GM21737 (cell line): ENCODE measurements at regions not wholly inside any gene's neighbourhood (a gene's known extent, or its start where the extent isn't known, plus 50 kb on each side); places are given as distances from the start of the nearest gene placed in this dataset.
"Not testable (repeated sequence)": the region's sequence is repeated elsewhere in the genome, so short reads cannot be mapped to it uniquely, and the experiment has no call there.

Experiments used
- ATAC-seq: cut with Tn5 transposase; IDR thresholded peaks from one replicate; pipeline ENCODE4 v1.9.1; 2021; ENCODE audit warnings: mild to moderate bottlenecking, moderate library complexity; ENCODE audit not compliant: unreplicated experiment

DNA sequence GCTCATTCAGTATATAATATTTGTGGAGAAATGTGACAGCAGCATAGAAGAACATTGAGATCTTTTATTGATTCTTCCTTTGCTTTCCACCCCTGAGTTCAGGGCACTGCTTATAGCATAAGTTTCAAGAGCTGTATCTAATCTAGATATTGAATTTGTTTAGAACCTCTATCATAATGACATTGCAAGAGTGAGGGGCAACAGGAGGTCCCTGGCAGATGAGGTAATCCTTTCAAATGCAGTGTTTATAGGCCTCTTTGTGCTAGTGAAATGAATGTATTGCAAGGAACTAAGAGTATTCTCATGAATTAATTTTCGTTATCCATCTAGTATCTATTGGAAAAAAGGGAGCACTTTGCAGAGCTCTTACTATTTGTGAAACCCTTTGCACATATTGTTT is 167.2 kb upstream of the FERD3L start:
- no peak for ATAC-seq

DNA sequence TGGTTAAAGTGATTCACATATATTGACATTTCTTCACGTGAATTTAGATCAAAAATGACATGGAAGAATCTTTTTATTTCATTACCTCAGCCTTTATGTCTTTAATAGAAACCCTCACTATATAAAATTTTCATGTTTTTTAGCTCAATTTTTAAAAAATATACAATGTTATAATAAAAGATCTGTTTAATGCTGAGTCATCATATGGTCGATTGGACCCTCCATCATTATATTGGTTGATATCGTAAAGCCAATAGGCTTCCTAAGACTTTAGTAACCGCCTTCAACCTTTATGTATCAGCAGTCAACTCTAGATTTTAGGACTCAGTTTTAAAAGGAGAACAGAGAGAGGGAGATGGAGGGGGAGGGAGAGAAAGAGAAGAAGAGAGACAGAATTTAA is 162.3 kb upstream of the FERD3L start:
- ATAC-seq: no peak

DNA sequence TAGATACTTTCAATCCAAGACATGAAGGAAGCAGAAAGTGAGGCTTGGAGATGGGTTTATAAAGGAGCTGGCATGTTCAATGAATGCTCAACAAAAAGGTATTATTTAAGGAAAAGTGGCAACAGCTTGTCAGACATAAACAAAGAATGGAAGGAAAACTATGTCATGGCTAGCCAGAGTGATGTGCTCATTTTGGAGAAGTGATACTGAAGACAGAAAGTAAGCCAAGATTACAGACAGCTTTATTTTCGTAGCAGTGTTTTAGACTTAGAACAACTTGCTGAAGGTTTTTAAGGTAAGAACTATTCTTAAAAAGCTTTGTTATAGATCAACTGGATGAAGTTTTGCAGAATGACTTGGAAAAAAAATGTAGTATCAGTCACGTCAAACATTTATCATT is 160.5 kb upstream of the FERD3L start:
- ATAC-seq: no peak

DNA sequence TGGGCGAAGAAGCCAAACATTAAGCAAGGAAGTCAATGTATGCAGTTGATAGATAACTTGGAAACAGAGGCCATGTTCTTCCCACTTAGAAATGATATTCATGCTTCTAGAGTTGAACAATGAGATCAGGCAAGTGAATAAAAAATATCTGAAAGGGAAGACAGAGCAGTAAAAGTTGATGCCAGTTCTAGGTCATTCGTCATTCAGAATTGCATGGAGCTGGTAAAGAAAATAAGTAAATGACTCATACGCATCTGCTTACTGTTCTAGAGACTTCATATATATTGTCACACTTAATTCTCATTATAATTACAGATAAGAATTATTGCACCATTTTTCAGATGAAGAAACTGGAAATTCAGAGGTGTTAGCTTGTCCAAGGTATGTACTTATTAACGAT is 158.9 kb upstream of the FERD3L start:
- ATAC-seq: no peak

DNA sequence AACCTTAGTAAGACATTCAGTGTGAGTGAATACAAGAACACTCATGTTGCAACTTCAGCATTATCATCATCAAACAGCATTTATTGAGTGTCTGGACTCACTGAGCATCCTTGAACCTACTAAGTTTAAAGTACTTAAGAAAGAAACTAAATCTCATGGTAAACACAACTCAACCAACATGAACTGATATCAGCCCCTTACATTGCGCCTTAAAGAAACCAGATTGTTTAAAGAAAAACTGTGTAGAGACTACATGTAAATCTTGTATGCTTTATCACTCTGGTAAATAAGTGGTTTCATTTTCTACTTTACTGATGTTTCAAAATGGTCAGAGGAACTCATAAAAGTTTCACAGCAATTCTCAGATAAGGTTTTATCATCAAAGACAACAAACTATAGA is 157.5 kb upstream of the FERD3L start:
- ATAC-seq: no peak

DNA sequence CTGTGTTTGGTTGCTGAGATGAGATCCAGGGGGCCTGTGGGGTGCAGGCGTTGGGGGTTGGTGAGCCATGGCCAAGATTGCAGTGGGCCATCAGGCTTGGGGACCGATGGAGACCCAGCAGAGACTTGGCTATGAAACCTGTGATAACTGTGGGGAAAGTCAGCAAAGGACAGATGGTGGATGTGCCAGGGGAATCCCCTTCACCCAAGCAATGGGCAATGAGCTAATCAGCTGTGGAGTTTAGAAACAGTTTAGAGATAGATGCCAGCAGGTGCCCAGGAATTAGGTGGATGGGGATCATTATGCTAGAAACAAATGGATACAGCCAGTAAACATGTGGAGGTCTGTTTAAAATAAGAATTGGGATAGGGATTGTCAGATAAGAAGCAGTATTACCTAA is 151.4 kb upstream of the FERD3L start:
- ATAC-seq: no peak

DNA sequence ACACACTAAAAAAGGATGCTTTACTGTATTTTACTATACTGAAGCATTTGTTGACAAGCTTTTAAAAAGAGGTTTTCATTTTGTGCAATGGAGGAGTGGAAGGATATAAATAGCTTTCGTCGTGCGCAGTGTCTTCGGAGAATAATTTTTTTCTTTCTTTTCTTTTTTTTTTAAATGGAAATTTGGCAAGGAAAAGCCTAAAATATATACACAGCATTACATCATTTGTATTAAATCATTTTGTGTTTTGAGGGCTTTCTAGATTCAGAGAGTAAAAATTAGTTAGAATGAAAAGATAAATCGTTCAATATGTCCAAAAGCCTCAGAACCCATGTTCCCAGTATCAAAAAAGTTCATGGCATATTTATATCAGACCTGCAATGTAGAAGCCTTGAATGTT is 150.2 kb upstream of the FERD3L start:
- ATAC-seq: no peak

DNA sequence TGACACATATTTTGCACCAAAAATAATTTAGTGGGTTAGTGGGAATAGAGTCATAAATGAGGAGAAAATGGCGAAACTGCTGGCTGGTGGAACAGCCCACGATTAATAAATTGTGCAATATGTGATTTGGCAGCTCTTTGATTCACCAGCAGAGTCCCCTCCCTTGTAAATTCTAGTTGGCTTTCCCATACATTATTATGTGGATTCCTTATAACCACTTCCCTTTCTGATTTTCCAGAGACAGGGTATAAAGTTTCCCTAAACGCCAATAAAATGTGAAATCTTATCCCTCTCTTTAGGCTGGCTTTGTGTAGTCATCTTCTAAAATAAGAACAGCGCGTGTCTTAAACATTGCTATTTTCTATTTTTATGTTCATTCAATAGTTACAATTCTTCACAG is 149.4 kb upstream of the FERD3L start:
- ATAC-seq: no peak

DNA sequence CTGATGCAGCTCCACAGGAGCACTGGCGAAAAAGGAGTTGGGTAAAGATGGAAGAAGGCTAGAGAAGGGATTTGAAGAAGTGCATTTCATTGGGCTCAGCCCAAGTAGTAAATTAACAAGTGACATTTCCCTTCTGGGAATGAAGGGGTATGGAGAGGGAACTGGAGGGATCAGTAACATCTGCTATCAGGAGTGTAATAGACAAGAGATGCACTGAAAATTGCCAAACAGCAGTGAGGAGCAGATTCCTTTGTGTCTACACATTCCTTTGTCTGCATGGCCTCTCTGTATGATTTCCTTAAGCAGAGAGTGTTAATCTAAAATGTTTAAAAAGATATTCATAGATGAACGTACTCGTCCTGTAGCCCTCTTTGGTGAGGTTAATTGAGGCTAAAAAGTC is 148.2 kb upstream of the FERD3L start:
- no peak for ATAC-seq

DNA sequence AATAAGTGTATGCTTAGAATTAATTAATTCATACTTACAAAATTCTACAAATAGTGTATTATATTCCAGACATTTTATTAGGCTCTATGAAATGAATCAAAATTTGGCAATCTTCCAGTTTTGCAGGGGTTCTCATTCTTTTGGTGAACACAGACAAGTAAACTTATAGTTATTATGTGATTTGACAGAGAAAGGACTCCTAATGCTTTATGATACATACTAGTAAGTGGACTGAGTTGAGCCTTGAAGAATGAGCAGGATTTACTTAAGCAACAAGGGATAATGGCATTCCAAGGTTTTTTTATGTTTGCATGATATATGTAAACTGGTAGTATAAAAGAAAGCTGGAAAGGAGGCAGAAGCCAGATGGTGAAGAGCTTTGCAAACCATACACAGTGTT is 145.7 kb upstream of the FERD3L start:
- ATAC-seq: no peak

DNA sequence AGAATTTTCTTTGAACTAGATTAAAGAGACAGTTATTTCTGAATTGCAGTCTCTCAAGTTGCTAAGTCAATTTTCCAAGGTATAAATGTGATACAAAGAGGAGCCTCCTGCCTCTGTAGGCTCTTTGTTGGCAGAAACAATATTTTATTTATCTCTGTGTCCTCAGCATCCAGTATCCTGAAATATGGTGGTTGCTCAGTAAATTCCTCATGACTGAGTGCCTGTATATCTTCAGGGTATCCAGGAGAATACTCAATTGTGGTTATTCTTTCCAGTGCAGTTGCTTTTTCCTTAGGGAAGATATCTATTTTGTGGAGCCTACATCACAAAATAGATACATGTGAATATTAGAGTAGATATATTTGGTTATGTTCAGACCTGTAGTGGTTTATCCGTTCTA is 144.8 kb upstream of the FERD3L start:
- ATAC-seq: no peak

DNA sequence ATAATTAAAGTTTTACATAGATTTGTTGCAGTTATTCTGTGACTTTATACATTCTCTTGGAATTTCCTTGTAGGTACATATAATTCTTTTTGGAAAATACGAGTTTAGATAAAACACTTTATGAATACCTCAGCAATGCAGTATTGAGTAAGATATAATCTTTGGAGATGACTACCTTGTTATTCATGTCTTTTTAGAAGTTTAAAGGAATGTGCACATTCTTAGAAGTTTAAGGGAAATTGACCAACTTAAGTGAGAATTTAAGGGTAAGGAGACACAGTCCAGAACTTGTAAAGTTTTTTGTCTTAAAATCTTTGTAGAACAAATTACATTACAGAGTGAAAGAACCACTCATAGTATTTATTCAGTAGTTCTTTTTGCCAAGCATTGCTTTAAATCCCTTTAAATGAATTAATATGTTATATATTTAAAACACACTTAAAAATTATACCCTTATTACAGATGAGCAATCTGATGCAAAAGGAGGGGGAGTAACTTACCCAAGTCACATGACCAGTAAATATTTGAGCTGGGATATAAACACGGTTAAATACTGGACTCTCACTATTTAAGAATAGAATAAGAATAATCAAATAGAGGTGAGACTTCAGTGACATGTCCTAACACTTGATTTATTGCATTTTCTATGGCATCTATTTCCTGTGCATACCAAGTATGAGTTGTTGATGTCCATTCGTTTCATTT is 139.5 kb upstream of the FERD3L start:
- no peak for ATAC-seq

DNA sequence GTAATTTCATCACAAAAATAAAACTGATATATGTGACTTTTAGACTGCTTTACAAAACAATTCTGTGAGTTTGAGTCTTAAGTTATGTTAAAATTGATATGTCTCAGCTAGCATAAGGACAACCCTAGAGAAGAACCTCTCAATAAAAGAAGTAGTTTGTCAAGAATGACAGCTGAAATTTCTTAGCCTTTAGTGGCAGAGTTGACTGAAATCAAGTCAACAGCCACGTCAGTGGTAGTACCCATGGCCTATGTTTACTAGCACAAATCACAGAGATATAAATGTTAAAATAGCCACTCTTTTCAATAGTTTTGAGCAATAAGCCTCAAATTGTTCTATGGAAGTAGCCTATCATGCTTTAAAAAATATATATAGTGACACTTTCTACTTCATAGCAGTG is 138.9 kb upstream of the FERD3L start:
- ATAC-seq: no peak

DNA sequence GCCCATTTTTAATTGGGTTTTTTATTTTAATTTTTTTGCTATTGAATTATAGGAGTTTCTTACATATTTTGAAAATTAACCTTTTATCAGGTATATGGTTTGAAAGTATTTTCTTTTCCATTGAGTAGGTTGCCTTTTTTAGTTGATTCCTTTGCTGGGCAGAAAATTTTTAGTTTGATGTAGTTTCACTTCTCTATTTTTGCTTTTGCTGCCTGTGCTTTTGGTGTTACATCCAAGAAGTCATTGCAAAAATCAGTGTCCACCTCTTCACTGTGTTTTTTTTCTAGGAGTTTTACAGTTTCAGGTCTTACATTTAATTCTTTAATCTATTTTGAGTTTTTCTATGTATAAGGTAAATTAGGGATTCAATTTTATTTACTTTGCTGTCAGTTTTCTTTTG is 129.8 kb upstream of the FERD3L start:
- ATAC-seq: no peak

DNA sequence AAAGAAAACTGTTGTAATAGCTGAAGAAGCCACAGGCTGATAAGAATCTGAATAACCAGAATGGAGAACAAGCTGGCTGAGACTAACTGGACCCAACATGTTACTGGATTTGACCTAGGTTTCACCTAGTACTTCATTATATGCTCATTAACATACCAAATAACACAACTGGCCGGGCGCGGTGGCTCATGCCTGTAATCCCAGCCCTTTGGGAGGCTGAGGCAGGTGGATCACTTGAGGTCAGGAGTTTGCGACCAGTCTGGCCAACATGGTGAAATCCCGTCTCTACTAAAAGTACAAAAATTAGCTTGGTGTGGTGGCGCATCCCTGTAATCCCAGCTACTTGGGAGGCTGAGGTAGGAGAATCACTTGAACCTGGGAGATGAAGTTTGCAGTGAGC is 127.1 kb upstream of the FERD3L start:
- ATAC-seq: not testable (repeated sequence)

DNA sequence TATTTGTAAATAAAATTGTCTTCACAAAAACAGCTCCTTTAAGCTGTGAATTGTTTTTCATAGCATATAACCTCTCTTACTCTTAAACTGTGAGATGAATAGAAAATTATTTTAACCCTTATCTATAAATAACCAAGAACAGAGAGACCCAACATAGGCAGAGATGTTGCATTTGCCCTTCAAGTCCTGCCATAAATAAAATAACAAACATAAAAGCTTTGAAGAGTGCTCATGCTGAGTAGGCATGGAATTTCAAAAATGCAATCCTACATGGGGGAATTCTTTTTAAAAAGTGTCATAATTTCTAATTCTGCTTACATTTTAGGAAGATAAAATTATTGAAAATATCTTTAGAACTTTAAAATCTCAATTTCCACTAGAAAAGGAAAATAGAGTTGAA is 124.1 kb upstream of the FERD3L start:
- ATAC-seq: no peak

DNA sequence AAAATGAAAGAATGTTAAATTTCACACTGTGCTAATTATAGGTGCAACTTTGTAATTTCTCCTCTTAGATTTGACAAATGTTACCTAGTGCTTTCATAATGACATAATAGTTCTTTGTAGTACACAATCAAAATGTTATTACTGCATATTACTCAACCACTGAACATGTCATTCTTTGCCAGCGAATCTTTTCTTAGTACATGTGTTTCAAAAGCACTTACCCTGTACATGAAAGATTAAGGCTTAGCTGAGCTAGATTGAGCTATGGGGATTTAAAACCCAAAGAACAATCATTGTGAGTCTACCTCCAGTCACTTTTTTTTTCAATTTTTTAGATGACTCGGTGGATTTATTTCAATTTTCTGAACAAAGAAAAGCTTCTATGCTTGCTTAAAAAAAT is 123.5 kb upstream of the FERD3L start:
- no peak for ATAC-seq

DNA sequence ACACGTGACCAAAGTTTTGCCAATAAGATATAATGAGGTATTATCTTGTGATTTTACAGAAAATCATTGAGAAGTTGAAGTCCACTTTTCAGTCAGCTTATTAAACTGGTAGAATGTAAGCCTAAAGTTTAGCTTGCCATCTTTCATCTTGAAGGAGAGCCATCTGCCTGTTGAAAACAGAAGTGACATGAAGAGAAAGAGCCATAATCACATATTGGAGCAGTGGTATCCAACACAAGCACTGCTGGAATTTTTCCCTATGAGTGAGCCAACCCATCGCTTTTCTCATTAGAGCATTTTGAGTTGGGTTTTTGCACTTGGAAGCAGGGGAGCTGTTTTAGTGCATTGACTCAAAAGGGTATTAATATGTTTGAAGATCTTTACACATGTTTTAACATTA is 117.6 kb upstream of the FERD3L start:
- ATAC-seq: no peak

DNA sequence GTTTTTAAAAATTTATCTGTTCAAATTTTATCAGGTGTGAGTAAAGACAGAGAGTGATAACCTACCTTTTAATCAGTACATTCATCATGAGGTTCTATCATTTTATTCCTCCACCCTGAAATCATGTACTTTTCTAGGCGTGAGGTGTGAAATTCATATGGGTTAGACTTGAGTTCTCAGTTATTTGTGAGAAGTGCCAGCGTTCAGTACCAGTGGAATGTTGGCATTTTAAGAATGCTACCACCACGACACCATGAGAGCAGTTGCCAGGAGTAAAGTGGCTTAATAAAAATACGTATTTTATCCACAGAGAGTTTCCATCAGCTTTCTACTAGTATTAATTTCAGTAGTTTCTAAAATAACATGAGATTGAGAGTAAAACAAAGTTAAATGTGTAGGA is 104.1 kb upstream of the FERD3L start:
- no peak for ATAC-seq

DNA sequence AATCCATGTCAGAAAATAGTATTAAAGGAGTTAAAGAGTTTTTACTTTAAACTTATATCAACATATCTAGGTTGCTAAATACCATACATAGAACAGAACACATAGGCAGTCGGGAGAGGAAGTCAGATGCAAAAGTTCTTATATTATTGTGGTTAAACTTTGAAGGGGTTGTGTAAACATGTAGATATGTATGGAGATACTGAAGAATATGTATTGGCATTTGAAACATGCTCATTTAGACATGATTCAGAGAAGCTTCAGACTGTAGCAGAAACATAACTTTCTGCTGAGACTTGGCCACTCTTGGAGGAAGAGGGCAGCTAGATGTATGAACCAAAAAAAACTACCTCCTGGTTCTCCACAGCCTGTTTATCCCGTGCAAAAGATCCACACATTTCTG is 103.5 kb upstream of the FERD3L start:
- ATAC-seq: no peak

DNA sequence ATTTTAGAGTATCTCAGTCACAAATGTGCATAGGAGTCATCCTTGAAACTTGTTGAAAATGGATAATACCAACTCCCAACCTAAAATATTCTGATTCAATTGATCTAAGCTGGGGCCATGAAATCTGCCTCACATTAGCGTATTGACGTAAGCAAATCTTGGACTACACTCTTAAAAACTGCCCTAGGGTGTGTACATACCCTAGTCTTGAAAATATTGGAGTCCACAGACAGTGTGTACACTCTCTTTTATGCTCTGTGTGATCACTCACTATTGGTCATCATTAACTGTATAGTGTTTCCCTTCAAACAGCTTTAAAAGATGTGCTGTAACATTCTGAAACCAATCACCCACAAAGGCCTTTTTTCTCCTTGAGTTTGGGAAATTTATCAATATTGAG is 102.9 kb upstream of the FERD3L start:
- ATAC-seq: no peak

DNA sequence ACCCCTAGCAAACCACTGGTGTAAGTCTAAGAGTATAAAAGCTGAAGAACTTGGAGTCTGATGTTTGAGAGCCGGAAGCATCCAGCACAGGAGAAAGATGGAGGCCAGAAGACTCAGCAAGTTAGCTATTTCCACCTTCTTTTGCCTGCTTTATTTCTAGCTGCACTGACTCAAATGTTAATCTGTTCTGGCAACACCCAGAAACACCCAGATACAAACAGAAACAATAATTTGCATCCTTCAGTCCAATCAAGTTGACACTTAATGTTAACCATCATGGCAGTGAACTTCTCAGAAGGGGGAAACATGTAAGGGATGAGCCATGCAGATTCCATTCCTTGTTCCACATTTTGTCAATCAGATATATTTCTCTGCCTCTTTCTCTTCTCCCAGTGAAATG is 101.8 kb upstream of the FERD3L start:
- no peak for ATAC-seq

DNA sequence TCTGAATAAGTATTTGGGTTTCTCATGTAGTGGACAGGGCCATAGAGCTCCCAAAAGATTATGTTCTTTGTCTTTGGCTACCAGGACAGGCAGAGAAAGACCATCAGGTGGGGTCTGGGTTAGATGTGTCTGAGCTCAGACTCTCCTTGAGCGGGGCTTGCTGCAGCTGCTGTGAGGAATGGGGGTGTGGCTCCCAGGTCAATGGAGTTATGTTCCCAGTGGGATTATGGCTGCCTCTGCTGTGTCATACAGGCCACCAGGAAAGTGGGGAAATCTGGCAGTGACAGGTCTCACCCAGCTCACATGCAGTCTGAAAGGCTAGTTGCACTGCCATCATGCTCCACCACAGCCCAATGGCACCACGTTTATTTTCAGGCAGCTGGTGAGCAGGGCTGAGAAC is 97.0 kb upstream of the FERD3L start:
- ATAC-seq: no peak

DNA sequence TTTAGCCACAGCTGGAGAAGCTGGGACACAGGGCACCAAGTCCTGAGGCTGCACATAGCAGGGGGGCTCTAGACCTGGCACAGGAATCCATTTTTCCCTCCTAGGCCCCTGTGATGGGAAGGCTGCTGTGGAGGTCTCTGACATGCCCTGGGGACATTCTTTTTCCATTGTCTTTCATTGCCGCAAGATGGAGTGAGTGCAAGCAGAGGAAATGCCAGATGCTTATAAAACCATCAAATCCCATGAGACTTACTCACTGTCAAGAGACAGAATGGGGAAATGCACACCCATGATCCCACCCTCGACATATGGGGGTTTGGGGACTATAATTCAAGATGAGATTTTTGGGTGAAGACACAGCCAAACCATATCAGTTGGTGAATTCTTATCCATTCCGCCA is 94.7 kb upstream of the FERD3L start:
- ATAC-seq: no peak
